ENCODE measurements at regions not wholly inside any gene's neighbourhood (a gene's known extent, or its start where the extent isn't known, plus 50 kb on each side); places are given as distances from the start of the nearest gene placed in this dataset.

GRCh38 chr18:43936176-43936575 lies 658.9 kb upstream of the SYT4 start:
- TF ChIP-seq ESRRG (CRISPR knock-in tag; IDR thresholded peaks at IDR 0.05): no peak
- TF ChIP-seq CSRNP3 (CRISPR knock-in tag; IDR thresholded peaks at IDR 0.05): no peak
- no peak for TF ChIP-seq CSDC2 (CRISPR knock-in tag; IDR thresholded peaks at IDR 0.05)
- no peak for TF ChIP-seq ZFP30 (CRISPR knock-in tag; IDR thresholded peaks at IDR 0.05)
- TF ChIP-seq OSR1 (CRISPR knock-in tag; IDR thresholded peaks at IDR 0.05): no peak
- TF ChIP-seq TSHZ2 (CRISPR knock-in tag; IDR thresholded peaks at IDR 0.05): no peak
- TF ChIP-seq RARB (CRISPR knock-in tag; IDR thresholded peaks at IDR 0.05): no peak
- no peak for TF ChIP-seq ARNTL (CRISPR knock-in tag; IDR thresholded peaks at IDR 0.05; ENCODE audit: borderline replicate concordance, low read depth)
- TF ChIP-seq PATZ1 (CRISPR knock-in tag; IDR thresholded peaks at IDR 0.05; ENCODE audit: borderline replicate concordance): no peak
- TF ChIP-seq ISL1 (CRISPR knock-in tag; IDR thresholded peaks at IDR 0.05): no peak
- TF ChIP-seq ZC3H10 (CRISPR knock-in tag; IDR thresholded peaks at IDR 0.05): no peak
- no peak for TF ChIP-seq ZNF70 (CRISPR knock-in tag; IDR thresholded peaks at IDR 0.05)

Measured in SK-N-SH treated with all-trans-retinoic acid at 6 μM for 48 hours (cell line).